Neural cell (in vitro differentiated cells): ENCODE measurements at regions not wholly inside any gene's neighbourhood (a gene's known extent, or its start where the extent isn't known, plus 50 kb on each side); places are given as distances from the start of the nearest gene placed in this dataset.

Experiments
- H2AFZ ChIP-seq: fragments of 200-600, 300-800 bp; sonication (generic), shearing (Covaris generic); 2 replicates; pipeline ENCODE4 v1.6.0; 2014; ENCODE audit warnings: low read depth, mild to moderate bottlenecking, antibody characterized with exemption, low read length, moderate library complexity
- H3F3A ChIP-seq: fragments of 200-600 bp; shearing (Covaris generic); 2 replicates; pipeline ENCODE4 v1.6.1; 2016; ENCODE audit warnings: mild to moderate bottlenecking, moderate library complexity, mixed read lengths, antibody characterized with exemption, low read length; ENCODE audit not compliant: insufficient read depth, poor library complexity, severe bottlenecking
- H3K27ac ChIP-seq: fragments of 200-600, 300-800 bp; sonication (generic), shearing (Covaris generic); 2 replicates; pipeline ENCODE4 v1.5.1; 2014; ENCODE audit warnings: mild to moderate bottlenecking, low read length, moderate library complexity
- H3K27me3 ChIP-seq: fragments of 300-800, 200-600 bp; sonication (generic), shearing (Covaris generic); 2 replicates; pipeline ENCODE4 v1.6.0; 2014; ENCODE audit warnings: mild to moderate bottlenecking, low read depth, low read length, moderate library complexity; ENCODE audit not compliant: insufficient read depth
- H3K36me3 ChIP-seq: fragments of 300-800, 200-600 bp; sonication (generic), shearing (Covaris generic); 2 replicates; pipeline ENCODE4 v1.5.1; 2014; ENCODE audit warnings: mild to moderate bottlenecking, antibody characterized with exemption, low read length, moderate library complexity; ENCODE audit not compliant: insufficient read depth
- H3K4me2 ChIP-seq: fragments of 300-800, 200-600 bp; sonication (generic), shearing (Covaris generic); 2 replicates; pipeline ENCODE4 v1.6.0; 2014; ENCODE audit warnings: mild to moderate bottlenecking, low read length
- H3K4me3 ChIP-seq: fragments of 300-800, 200-600 bp; sonication (generic), shearing (Covaris generic); 2 replicates; pipeline ENCODE4 v1.5.1; 2014; ENCODE audit warnings: mild to moderate bottlenecking, low read length, moderate library complexity
- H3K79me2 ChIP-seq: fragments of 200-600 bp; shearing (Covaris generic); replicated peaks from 2 replicates; pipeline ENCODE4 v1.6.0; 2014; ENCODE audit warnings: mild to moderate bottlenecking, low read length, moderate library complexity; ENCODE audit not compliant: insufficient read depth
- H3K9ac ChIP-seq: fragments of 300-800, 200-600 bp; sonication (generic), shearing (Covaris generic); 2 replicates; pipeline ENCODE4 v1.6.1; 2016; ENCODE audit warnings: mild to moderate bottlenecking, low read length, mixed read lengths
- H3K9me2 ChIP-seq: fragments of 200-600 bp; shearing (Covaris generic); 2 replicates; pipeline ENCODE4 v1.6.1; 2016; ENCODE audit warnings: mild to moderate bottlenecking, low read length, mixed read lengths; ENCODE audit not compliant: insufficient read depth
- H3K9me3 ChIP-seq: fragments of 200-600, 300-800 bp; sonication (generic), shearing (Covaris generic); 2 replicates; pipeline ENCODE4 v1.6.1; 2016; ENCODE audit warnings: mild to moderate bottlenecking, mixed run types, low read length, moderate library complexity, mixed read lengths
- H4K20me1 ChIP-seq: fragments of 200-600 bp; shearing (Covaris generic); 2 replicates; pipeline ENCODE4 v1.6.1; 2016; ENCODE audit warnings: mild to moderate bottlenecking, mixed run types; ENCODE audit not compliant: insufficient read depth
- CTCF ChIP-seq: fragments of 450-650 bp; IDR thresholded peaks from 2 replicates; pipeline ENCODE4 v1.5.1; 2014; ENCODE audit warnings: antibody characterized with exemption, mild to moderate bottlenecking, moderate library complexity; ENCODE audit not compliant: poor library complexity, severe bottlenecking
- EP300 ChIP-seq: fragments of 450-650 bp; conservative IDR thresholded peaks from 2 replicates; pipeline ENCODE4 v1.6.1; 2014; ENCODE audit warnings: antibody characterized with exemption, mild to moderate bottlenecking, moderate library complexity; ENCODE audit not compliant: poor library complexity, severe bottlenecking
- EZH2 ChIP-seq: fragments of 200-600, 300-800 bp; shearing (Covaris generic), sonication (generic); IDR thresholded peaks from 2 replicates; pipeline ENCODE4 v1.6.1; 2014; ENCODE audit warnings: antibody characterized with exemption, low read length, borderline replicate concordance, mild to moderate bottlenecking; ENCODE audit not compliant: insufficient read depth, poor library complexity, severe bottlenecking
- MXI1 ChIP-seq: fragments of 450-650 bp; conservative IDR thresholded peaks from 2 replicates; pipeline ENCODE4 v1.6.1; 2014; ENCODE audit warnings: antibody characterized with exemption, mild to moderate bottlenecking; ENCODE audit not compliant: poor library complexity, severe bottlenecking
- POLR2AphosphoS5 ChIP-seq: IDR thresholded peaks from 2 replicates; pipeline ENCODE4 v1.6.1; 2012
- RAD21 ChIP-seq: fragments of 450-650 bp; conservative IDR thresholded peaks from 2 replicates; pipeline ENCODE4 v1.6.1; 2014; ENCODE audit warnings: antibody characterized with exemption, mild to moderate bottlenecking, moderate library complexity
- REST ChIP-seq: IDR thresholded peaks from 2 replicates; pipeline ENCODE4 v1.6.1; 2012; ENCODE audit warnings: borderline replicate concordance
- SMC3 ChIP-seq: fragments of 450-650 bp; conservative IDR thresholded peaks from 2 replicates; pipeline ENCODE4 v1.6.1; 2014; ENCODE audit warnings: antibody characterized with exemption, mild to moderate bottlenecking, moderate library complexity; ENCODE audit not compliant: poor library complexity
- TAF1 ChIP-seq: IDR thresholded peaks from 2 replicates; pipeline ENCODE4 v1.6.1; 2012; ENCODE audit warnings: low read depth

- Histone ChIP-seq H3K27ac (no peak overlapping the region), H2AFZ (no peak overlapping the region), H3K9ac (no peak overlapping the region), H3K36me3 (no peaks in the 10 kb centered on the region), H3K4me2 (no peak overlapping the region), H3K79me2 (no peaks in the 10 kb centered on the region), H3K27me3 (no peaks in the 10 kb centered on the region), H3K9me2 (no peaks in the 10 kb centered on the region), H3K4me3 (no peak overlapping the region), H3K9me3 (no peaks in the 10 kb centered on the region), H3F3A (no peaks in the 10 kb centered on the region), H4K20me1 (no peaks in the 10 kb centered on the region)
- no peak for TF ChIP-seq SMC3
- no peak for TF ChIP-seq POLR2AphosphoS5
- TF ChIP-seq TAF1: no peak
- no peak for TF ChIP-seq RAD21
- no peak for TF ChIP-seq REST
- TF ChIP-seq EZH2: no peak
- no peak for TF ChIP-seq EP300
- no peak for TF ChIP-seq MXI1
- TF ChIP-seq CTCF: no peak
Observed at GRCh38 chr6:115830895-115831294, 229.8 kb downstream of the FRK start.

GRCh38 chr6:115821798-115822197, 238.9 kb downstream of the FRK start:
- H4K20me1 ChIP-seq: no peaks in the 10 kb centered on the region
- H3K27ac ChIP-seq: no peak overlapping the region
- H3K4me2 ChIP-seq: no peak overlapping the region
- no peaks in the 10 kb centered on the region for H3K79me2 ChIP-seq
- TF ChIP-seq TAF1 (no peak), MXI1 (no peak), SMC3 (no peak), RAD21 (no peak), CTCF (no peak), POLR2AphosphoS5 (no peak)
- no peaks in the 10 kb centered on the region for H3K36me3 ChIP-seq
- no peak overlapping the region for H3K9ac ChIP-seq
- H3K4me3 ChIP-seq: no peak overlapping the region
- no peaks in the 10 kb centered on the region for H3K27me3 ChIP-seq
- no peaks in the 10 kb centered on the region for H3F3A ChIP-seq
- no peak overlapping the region for H2AFZ ChIP-seq
- H3K9me3 ChIP-seq: no peaks in the 10 kb centered on the region
- no peaks in the 10 kb centered on the region for H3K9me2 ChIP-seq
